Right kidney (tissue), 1 donor: ENCODE measurements at regions not wholly inside any gene's neighbourhood (a gene's known extent, or its start where the extent isn't known, plus 50 kb on each side); places are given as distances from the start of the nearest gene placed in this dataset.
"Not testable (repeated sequence)": the region's sequence is repeated elsewhere in the genome, so short reads cannot be mapped to it uniquely, and the experiment has no call there.

Source experiments
- DNase-seq: peaks from one replicate; pipeline ENCODE4 v3.0.0-alpha.2; 2016

GRCh38 chr3:102036472-102036871 is 187.2 kb downstream of the NFKBIZ start:
- DNase-seq, result no peak

GRCh38 chr3:102037209-102037608 is 187.9 kb downstream of the NFKBIZ start:
- DNase-seq, result no peak

- DNase-seq, result no peak
Measured at GRCh38 chr3:102037791-102038190, 188.5 kb downstream of the NFKBIZ start.

- no peak for DNase-seq
Measured at GRCh38 chr3:102038477-102039142, 189.3 kb downstream of the NFKBIZ start.

GRCh38 chr3:102040144-102040543 is 190.8 kb downstream of the NFKBIZ start:
- not testable (repeated sequence) for DNase-seq

GRCh38 chr3:102053375-102053989 is 204.2 kb downstream of the NFKBIZ start:
- no peak for DNase-seq

- no peak for DNase-seq
Measured at GRCh38 chr3:102054543-102055080, 205.3 kb downstream of the NFKBIZ start.

GRCh38 chr3:102057781-102058421 is 208.6 kb downstream of the NFKBIZ start:
- DNase-seq, result no peak

GRCh38 chr3:102059145-102059943 is 210.0 kb downstream of the NFKBIZ start:
- no peak for DNase-seq

- no peak for DNase-seq
Measured at GRCh38 chr3:102060814-102061213, 211.5 kb downstream of the NFKBIZ start.

- no peak for DNase-seq
Measured at GRCh38 chr3:102063572-102063971, 214.3 kb downstream of the NFKBIZ start.

GRCh38 chr3:102066470-102066869 is 217.2 kb downstream of the NFKBIZ start:
- no peak for DNase-seq

- no peak for DNase-seq
Measured at GRCh38 chr3:102068327-102068726, 219.0 kb downstream of the NFKBIZ start.

GRCh38 chr3:102068736-102069135 is 219.4 kb downstream of the NFKBIZ start:
- no peak for DNase-seq

GRCh38 chr3:102069211-102069662 is 219.9 kb downstream of the NFKBIZ start:
- DNase-seq, result no peak

- no peak for DNase-seq
Measured at GRCh38 chr3:102074946-102075345, 225.6 kb downstream of the NFKBIZ start.

- no peak for DNase-seq
Measured at GRCh38 chr3:102078401-102078800, 229.1 kb downstream of the NFKBIZ start.

GRCh38 chr3:102078854-102079808 is 229.8 kb downstream of the NFKBIZ start:
- no peak for DNase-seq

GRCh38 chr3:102079809-102080197 is 230.5 kb downstream of the NFKBIZ start:
- no peak for DNase-seq

- DNase-seq, result no peak
Measured at GRCh38 chr3:102081572-102082289, 232.4 kb downstream of the NFKBIZ start.

GRCh38 chr3:102083473-102083872 is 234.2 kb downstream of the NFKBIZ start:
- DNase-seq, result no peak
